HuH-7.5 (cell line): ENCODE measurements at regions not wholly inside any gene's neighbourhood (a gene's known extent, or its start where the extent isn't known, plus 50 kb on each side); places are given as distances from the start of the nearest gene placed in this dataset.
"Not testable (repeated sequence)": the region's sequence is repeated elsewhere in the genome, so short reads cannot be mapped to it uniquely, and the experiment has no call there.

ENCODE experiments used
- DNase-seq: peaks from one replicate; pipeline ENCODE4 v3.0.0; 2011; ENCODE audit warnings: low spot score

DNA sequence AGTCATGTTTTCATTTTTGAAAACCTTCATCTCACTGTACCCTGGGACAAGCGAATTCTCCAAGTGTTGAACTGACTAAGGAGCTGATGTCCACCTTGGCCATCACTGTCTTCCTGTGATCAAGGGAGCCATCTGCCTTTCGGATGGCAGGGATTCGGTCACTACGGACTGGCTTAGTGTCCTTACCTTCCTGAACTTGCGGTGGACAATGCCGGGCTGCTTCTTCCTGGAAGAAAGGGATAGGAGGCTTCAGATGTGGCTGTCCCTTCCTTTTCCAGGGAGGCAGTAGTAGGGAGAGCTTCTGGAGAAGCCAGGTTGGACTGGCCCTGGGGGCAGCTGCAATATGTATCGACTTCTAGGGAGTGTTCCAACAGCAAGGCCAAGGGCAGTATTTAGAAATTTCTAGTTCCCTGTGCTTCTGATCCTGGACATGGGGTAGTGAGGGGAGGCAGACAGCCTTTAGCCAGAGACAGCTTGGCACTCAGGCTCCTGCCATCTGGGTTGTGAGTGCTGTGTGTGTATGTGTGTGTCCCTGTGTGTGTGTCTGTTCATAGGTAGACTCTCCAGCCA is 114.6 kb downstream of the IER5 start:
- DNase-seq = no peak

- DNase-seq = no peak
These were observed 116.0 kb downstream of the IER5 start for GRCh38 chr1:181204530-181204929.

DNA sequence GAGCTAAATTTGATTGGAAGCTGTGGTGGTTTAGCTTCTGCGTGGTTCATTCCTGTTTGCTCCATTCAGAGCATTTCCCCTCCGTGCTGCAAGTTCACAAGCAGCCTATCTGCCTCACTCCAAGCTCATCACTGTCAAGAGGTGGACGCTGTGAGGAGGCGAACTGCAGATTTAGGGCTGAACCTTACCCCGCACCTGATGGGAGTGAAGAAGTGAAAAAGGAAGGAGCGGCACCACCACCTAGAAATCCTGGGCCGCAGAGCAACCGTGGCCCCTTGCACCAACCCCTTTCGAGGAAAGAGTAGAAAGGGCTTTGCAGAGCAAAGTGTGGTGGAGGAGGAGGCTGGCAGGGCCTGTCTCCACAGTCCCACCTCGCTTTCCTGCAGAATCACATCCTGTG is 117.4 kb downstream of the IER5 start:
- no peak for DNase-seq

GRCh38 chr1:181206513-181206912 is 118.0 kb downstream of the IER5 start:
- DNase-seq = no peak

DNA sequence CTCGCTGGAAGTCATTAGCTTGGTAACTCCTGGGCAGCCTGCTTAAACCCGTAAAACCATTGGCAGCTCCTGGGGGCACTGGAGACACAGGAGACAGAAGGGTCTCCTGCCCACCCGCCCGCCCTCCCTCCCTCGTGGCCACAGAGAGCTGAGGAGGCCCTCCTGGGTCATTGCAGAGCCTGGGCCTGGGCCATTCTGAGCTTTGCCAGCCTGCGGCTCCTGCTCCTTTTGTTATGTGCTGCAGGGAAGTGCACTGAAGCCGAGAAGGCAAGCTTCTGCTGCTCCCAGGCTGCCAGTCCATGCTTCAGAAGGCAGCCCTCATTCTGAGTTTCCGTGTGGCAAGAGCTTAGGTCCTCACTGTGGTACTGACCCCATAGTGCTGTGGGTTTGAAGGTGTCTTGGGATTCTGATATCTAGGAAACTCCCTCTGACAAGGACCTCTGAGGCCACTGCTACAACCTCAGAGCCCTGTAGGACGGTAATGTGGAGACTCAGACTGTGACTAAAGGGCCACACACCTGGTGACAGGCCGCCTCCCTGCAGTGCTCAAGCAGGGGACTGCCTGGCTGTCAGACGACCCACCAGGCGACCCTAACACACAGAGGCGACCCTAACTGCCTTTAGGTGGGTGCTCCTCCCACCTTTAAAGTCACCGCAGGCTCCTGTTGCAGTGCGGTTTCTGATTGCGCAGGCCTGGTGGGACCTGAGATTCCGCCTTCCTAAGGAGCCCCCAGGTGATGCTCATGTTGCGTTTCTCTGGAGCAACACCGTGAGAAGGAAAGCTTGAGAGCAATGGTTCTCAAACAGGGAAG is 118.7 kb downstream of the IER5 start:
- DNase-seq = no peak

GRCh38 chr1:181208083-181208482 is 119.6 kb downstream of the IER5 start:
- DNase-seq = no peak

DNA sequence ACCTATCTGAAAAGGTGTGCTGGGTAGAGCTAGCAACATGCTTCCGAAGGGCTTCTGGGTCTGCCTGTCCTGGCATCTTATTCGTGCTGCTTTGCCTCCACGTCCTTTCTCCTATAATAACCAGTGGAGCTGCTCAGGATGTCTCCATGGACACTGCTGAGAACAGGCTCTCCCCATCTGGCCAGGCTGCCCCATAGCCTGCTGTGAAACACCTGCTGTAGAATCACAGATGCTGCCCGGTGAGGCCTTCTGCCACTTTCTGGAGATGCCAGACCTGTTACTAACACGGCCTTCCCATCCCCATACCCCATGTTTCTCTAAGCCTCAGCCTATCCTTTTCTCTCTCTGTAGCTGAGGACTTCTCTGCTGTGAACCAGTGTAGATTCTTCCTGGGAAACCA is 120.5 kb downstream of the IER5 start:
- DNase-seq = no peak

DNA sequence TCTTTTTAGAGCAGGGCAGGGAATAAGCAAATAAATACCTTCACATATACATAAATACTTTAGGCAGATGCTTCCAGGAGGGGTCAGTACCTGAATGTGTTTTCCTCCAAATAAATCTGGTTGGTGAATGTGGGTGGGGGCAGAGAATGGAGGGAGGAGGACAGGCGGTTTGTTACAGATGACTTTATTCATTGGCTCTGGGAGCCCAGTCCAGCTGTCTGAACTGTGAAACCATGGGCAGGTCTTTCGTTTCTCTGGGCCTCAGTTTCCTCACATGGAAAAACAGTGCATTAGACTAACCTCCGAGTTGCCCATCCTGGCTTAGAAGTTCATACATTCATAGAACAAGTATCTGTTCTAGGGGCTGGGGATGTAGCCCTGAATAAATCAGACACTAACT is 124.6 kb downstream of the IER5 start:
- no peak for DNase-seq

DNA sequence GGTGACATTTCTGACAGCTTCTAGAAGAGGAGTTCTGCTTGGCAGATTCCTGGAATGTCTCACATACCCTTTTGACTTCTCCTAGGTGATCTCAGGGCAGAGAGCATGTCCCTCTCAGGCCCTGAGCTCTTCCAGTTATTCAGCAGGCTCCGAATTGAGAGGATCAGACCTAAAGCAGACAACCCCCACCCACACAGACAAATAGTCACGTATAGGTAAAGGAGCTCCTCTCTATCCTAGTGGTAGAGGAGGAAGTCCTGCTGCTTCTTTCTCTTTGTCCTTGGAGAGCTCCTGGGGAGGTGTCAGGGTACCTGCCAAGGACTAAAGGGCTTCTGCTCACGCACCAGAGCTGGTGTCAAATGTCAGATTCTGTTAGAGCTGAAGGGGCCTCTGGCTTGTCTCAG is 128.1 kb downstream of the IER5 start:
- DNase-seq = no peak

DNA sequence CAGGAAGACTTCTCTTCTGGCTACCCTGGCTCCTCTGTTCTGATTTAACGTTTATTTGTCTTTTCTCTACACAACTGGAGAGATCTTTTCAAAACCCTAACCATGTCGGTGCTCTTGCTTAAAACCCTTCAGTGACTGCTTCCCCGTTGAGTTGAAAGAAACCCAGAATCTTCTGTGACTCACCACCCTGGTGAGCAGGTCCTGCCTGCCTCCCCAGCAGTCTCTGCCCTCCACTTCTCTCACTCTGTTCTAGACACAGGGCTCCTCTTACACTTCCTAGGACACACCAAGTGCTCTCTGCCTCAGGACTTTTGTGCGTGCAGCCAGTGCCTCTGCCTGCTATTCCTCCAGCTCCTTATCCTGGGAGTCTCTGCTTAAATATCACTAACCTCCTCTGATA is 131.4 kb downstream of the IER5 start:
- DNase-seq = no peak

GRCh38 chr1:181221078-181221477 is 132.6 kb downstream of the IER5 start:
- no peak for DNase-seq

DNA sequence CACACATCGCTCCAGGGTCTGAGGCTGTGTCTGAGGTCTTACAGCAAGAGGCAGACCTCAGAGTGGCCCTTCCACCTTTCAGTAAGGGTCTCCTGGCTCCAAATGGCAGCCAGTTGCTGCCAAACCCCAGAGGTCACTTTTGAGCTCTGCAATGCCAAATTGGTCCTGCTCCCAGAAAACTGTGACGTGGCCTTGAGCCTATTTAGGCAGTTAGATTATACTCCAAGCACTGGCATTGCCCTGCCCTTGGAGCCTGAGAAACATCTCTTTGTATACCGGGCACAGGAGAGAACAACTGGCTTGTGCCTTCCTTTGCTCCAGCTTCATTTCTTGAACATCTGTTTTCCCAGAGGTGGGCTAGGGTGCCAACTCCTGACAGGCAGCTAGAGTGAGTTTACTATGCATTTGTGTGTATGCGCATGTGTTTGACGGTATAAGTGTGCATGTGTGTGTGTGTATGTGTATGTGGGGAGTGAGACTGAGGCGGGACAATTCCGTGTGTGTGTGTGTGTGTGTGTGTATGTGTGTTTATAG is 134.5 kb downstream of the IER5 start:
- no peak for DNase-seq

DNA sequence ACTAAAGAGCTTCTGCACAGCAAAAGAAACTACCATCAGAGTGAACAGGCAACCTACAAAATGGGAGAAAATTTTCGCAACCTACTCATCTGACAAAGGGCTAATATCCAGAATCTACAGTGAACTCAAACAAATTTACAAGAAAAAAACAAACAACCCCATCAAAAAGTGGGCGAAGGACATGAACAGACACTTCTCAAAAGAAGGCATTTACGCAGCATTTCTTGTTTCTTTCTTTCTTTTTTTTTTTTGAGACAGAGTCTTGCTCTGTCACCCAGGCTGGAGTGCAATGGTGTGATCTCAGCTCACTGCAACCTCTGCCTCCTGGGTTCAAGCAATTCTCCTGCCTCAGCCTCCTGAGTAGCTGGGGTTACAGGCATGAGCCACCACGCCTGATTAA is 138.2 kb downstream of the IER5 start:
- not testable (repeated sequence) for DNase-seq

- DNase-seq = no peak
These were observed 150.6 kb downstream of the IER5 start for GRCh38 chr1:181239086-181239485.

DNA sequence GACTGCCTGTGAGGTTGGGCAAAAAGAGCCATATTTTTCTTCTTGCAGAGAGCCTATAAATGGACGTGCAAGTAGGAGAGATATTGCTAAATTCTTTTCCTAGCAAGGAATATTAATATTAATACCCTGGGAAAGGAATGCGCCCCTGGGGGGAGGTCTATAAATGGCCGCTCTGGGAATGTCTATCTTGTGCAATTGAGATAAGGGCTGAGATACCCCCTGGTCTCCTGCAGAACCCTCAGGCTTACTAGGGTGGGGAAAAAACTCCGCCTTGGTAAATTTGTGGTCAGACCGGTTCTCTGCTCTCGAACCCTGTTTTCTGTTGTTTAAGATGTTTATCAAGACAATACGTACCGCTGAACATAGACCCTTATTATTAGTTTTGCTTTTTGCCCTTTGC is 157.8 kb downstream of the IER5 start:
- DNase-seq = not testable (repeated sequence)

DNA sequence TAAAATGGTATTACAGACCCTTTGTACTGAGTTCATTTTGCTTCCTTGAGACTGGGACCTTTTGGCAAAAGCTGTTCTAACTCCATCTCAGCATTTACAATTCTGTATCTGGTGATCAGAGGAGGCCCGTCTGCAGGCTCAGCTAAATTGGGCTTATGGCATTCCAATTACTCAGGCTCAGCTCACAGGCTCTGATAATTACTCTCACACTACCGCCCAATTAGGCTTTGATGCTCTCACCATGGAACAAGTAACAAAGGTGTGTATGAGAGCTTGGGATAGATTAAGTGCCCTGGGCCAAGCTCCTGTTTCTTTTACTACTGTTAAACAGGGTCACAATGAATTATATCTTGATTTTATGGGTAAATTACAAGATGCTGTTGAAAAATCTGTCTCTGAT is 159.9 kb downstream of the IER5 start:
- not testable (repeated sequence) for DNase-seq

- no peak for DNase-seq
These were observed 160.7 kb downstream of the IER5 start for GRCh38 chr1:181249186-181249585.

GRCh38 chr1:181250038-181250437 is 161.5 kb downstream of the IER5 start:
- no peak for DNase-seq

DNA sequence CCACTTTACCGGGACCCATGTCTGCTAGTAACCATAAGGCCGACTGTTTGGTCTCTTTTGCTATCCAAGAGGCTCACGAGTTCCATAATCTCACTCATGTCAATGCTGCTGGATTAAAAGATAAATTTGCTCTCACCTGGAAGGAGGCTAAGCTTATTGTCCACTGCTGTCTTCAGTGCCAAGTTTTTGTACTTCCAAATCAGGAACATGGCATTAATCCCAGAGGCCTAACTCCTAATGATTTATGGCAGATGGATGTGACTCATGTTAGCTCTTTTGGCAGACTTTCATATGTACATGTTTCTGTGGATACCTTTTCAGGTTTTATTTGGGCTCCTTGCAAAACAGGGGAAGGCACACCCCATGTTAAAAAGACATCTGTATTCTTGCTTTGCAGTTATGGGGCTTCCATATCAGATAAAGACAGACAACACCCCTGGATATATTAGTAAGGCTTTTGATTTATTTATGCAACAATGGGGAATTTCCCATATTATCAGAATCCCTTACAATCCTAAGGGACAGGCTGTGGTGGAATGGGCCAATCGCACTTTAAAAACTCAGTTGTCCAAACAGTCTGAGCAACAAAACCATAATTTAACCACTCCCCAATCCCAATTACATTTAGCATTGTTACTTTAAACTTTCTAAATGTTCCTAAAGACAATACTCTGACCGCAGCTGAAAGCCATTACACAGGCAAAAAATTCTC is 162.7 kb downstream of the IER5 start:
- no peak for DNase-seq

- DNase-seq = no peak
These were observed 163.2 kb downstream of the IER5 start for GRCh38 chr1:181251713-181252075.

- not testable (repeated sequence) for DNase-seq
These were observed 165.1 kb downstream of the IER5 start for GRCh38 chr1:181253601-181254000.

GRCh38 chr1:181255270-181255929 is 166.9 kb downstream of the IER5 start:
- DNase-seq = no peak

- no peak for DNase-seq
These were observed 168.6 kb downstream of the IER5 start for GRCh38 chr1:181257117-181257516.
